ENCODE measurements at regions not wholly inside any gene's neighbourhood (a gene's known extent, or its start where the extent isn't known, plus 50 kb on each side); places are given as distances from the start of the nearest gene placed in this dataset.

GRCh38 chr9:3035579-3036332, 191.9 kb upstream of the PUM3 start:
- no peaks in the 10 kb centered on the region for H3K9me3 Mint-ChIP-seq
- H3K4me1 Mint-ChIP-seq: no peaks in the 10 kb centered on the region
- H3K36me3 Mint-ChIP-seq: no peaks in the 10 kb centered on the region
- ATAC-seq (ENCODE audit: low read depth): no peak
- H3K27me3 Mint-ChIP-seq: no peaks in the 10 kb centered on the region
- no peak overlapping the region for H3K4me3 Mint-ChIP-seq
- DNase-seq: no peak
- H3K27ac Mint-ChIP-seq: no peak overlapping the region
- POLR2A ChIA-PET: no interaction called here

GRCh38 chr9:3032898-3033297, 189.0 kb upstream of the PUM3 start:
- no peak overlapping the region for H3K27ac Mint-ChIP-seq
- ATAC-seq (ENCODE audit: low read depth): no peak
- H3K4me1 Mint-ChIP-seq: no peaks in the 10 kb centered on the region
- POLR2A ChIA-PET: no interaction called here
- no peak overlapping the region for H3K4me3 Mint-ChIP-seq
- no peaks in the 10 kb centered on the region for H3K36me3 Mint-ChIP-seq
- H3K9me3 Mint-ChIP-seq: no peaks in the 10 kb centered on the region
- no peaks in the 10 kb centered on the region for H3K27me3 Mint-ChIP-seq
- no peak for DNase-seq

- Mint-ChIP-seq H3K4me3 (no peak overlapping the region), H3K4me1 (no peaks in the 10 kb centered on the region), H3K9me3 (no peaks in the 10 kb centered on the region), H3K27me3 (peaks cover 3% of the 10 kb centered on the region), H3K36me3 (no peaks in the 10 kb centered on the region), H3K27ac (no peak overlapping the region)
- DNase-seq: no peak
- POLR2A ChIA-PET: no interaction called here
- no peak for ATAC-seq (ENCODE audit: low read depth)
Measured at GRCh38 chr9:3028535-3028934, 184.6 kb upstream of the PUM3 start.

GRCh38 chr9:3027210-3027609, 183.3 kb upstream of the PUM3 start:
- POLR2A ChIA-PET: no interaction called here
- Mint-ChIP-seq H3K27me3 (peaks cover 3% of the 10 kb centered on the region), H3K9me3 (no peaks in the 10 kb centered on the region), H3K27ac (no peak overlapping the region), H3K36me3 (no peaks in the 10 kb centered on the region), H3K4me1 (no peaks in the 10 kb centered on the region), H3K4me3 (no peak overlapping the region)
- DNase-seq (no peak), ATAC-seq (ENCODE audit: low read depth) (no peak)

- POLR2A ChIA-PET: interaction anchor here (0.6 kb wide), 1 partner anchor 112 kb away, joined by 4 read pairs; no protein-coding TSS in a partner anchor
- Mint-ChIP-seq H3K36me3 (no peaks in the 10 kb centered on the region), H3K27me3 (peaks cover 12% of the 10 kb centered on the region), H3K27ac (no peak overlapping the region), H3K4me3 (no peak overlapping the region), H3K9me3 (no peaks in the 10 kb centered on the region), H3K4me1 (no peaks in the 10 kb centered on the region)
- DNase-seq (no peak), ATAC-seq (ENCODE audit: low read depth) (no peak)
Measured at GRCh38 chr9:3023449-3023848, 179.6 kb upstream of the PUM3 start.

GRCh38 chr9:3018691-3019230, 174.9 kb upstream of the PUM3 start:
- H3K27me3 Mint-ChIP-seq: peaks cover 9% of the 10 kb centered on the region
- POLR2A ChIA-PET: no interaction called here
- no peaks in the 10 kb centered on the region for H3K4me1 Mint-ChIP-seq
- no peak for ATAC-seq (ENCODE audit: low read depth)
- H3K4me3 Mint-ChIP-seq: no peak overlapping the region
- no peak overlapping the region for H3K27ac Mint-ChIP-seq
- no peaks in the 10 kb centered on the region for H3K9me3 Mint-ChIP-seq
- DNase-seq: no peak
- H3K36me3 Mint-ChIP-seq: no peaks in the 10 kb centered on the region

- no peak for ATAC-seq (ENCODE audit: low read depth)
- H3K9me3 Mint-ChIP-seq: no peaks in the 10 kb centered on the region
- peaks cover 9% of the 10 kb centered on the region for H3K27me3 Mint-ChIP-seq
- no peaks in the 10 kb centered on the region for H3K4me1 Mint-ChIP-seq
- H3K4me3 Mint-ChIP-seq: no peak overlapping the region
- no peak for DNase-seq
- no peaks in the 10 kb centered on the region for H3K36me3 Mint-ChIP-seq
- POLR2A ChIA-PET: no interaction called here
- H3K27ac Mint-ChIP-seq: no peak overlapping the region
Measured at GRCh38 chr9:3018071-3018470, 174.2 kb upstream of the PUM3 start.

GRCh38 chr9:3014178-3014577, 170.3 kb upstream of the PUM3 start:
- no peaks in the 10 kb centered on the region for H3K27me3 Mint-ChIP-seq
- POLR2A ChIA-PET: no interaction called here
- no peaks in the 10 kb centered on the region for H3K9me3 Mint-ChIP-seq
- no peaks in the 10 kb centered on the region for H3K36me3 Mint-ChIP-seq
- ATAC-seq (ENCODE audit: low read depth): no peak
- no peak overlapping the region for H3K27ac Mint-ChIP-seq
- no peak for DNase-seq
- H3K4me3 Mint-ChIP-seq: no peak overlapping the region
- H3K4me1 Mint-ChIP-seq: no peaks in the 10 kb centered on the region

GRCh38 chr9:3012842-3013241, 168.9 kb upstream of the PUM3 start:
- no peak for ATAC-seq (ENCODE audit: low read depth)
- Mint-ChIP-seq H3K9me3 (no peaks in the 10 kb centered on the region), H3K27me3 (no peaks in the 10 kb centered on the region), H3K4me3 (no peak overlapping the region), H3K27ac (no peak overlapping the region), H3K4me1 (no peaks in the 10 kb centered on the region), H3K36me3 (no peaks in the 10 kb centered on the region)
- DNase-seq: no peak
- POLR2A ChIA-PET: no interaction called here

GRCh38 chr9:3012245-3012644, 168.3 kb upstream of the PUM3 start:
- no peaks in the 10 kb centered on the region for H3K36me3 Mint-ChIP-seq
- H3K9me3 Mint-ChIP-seq: no peaks in the 10 kb centered on the region
- ATAC-seq (ENCODE audit: low read depth): no peak
- no peak overlapping the region for H3K27ac Mint-ChIP-seq
- no peaks in the 10 kb centered on the region for H3K4me1 Mint-ChIP-seq
- H3K27me3 Mint-ChIP-seq: no peaks in the 10 kb centered on the region
- POLR2A ChIA-PET: no interaction called here
- DNase-seq: no peak
- H3K4me3 Mint-ChIP-seq: no peak overlapping the region

GRCh38 chr9:3008091-3008490, 164.2 kb upstream of the PUM3 start:
- no peaks in the 10 kb centered on the region for H3K9me3 Mint-ChIP-seq
- no peak overlapping the region for H3K27ac Mint-ChIP-seq
- POLR2A ChIA-PET: no interaction called here
- no peaks in the 10 kb centered on the region for H3K27me3 Mint-ChIP-seq
- H3K4me3 Mint-ChIP-seq: no peak overlapping the region
- no peaks in the 10 kb centered on the region for H3K36me3 Mint-ChIP-seq
- ATAC-seq (ENCODE audit: low read depth) (no peak), DNase-seq (no peak)
- no peaks in the 10 kb centered on the region for H3K4me1 Mint-ChIP-seq

GRCh38 chr9:3007326-3007725, 163.4 kb upstream of the PUM3 start:
- Mint-ChIP-seq H3K27me3 (no peaks in the 10 kb centered on the region), H3K9me3 (no peaks in the 10 kb centered on the region), H3K36me3 (no peaks in the 10 kb centered on the region), H3K4me1 (no peaks in the 10 kb centered on the region), H3K27ac (no peak overlapping the region), H3K4me3 (no peak overlapping the region)
- no peak for ATAC-seq (ENCODE audit: low read depth)
- POLR2A ChIA-PET: no interaction called here
- no peak for DNase-seq

- Mint-ChIP-seq H3K27me3 (no peaks in the 10 kb centered on the region), H3K4me3 (no peak overlapping the region), H3K27ac (no peak overlapping the region), H3K36me3 (no peaks in the 10 kb centered on the region), H3K4me1 (no peaks in the 10 kb centered on the region), H3K9me3 (no peaks in the 10 kb centered on the region)
- DNase-seq (no peak), ATAC-seq (ENCODE audit: low read depth) (no peak)
- POLR2A ChIA-PET: no interaction called here
Measured at GRCh38 chr9:3006851-3007250, 163.0 kb upstream of the PUM3 start.

- Mint-ChIP-seq H3K4me1 (no peaks in the 10 kb centered on the region), H3K27ac (no peak overlapping the region), H3K4me3 (no peak overlapping the region), H3K36me3 (no peaks in the 10 kb centered on the region), H3K27me3 (no peaks in the 10 kb centered on the region), H3K9me3 (no peaks in the 10 kb centered on the region)
- POLR2A ChIA-PET: no interaction called here
- ATAC-seq (ENCODE audit: low read depth) (no peak), DNase-seq (no peak)
Measured at GRCh38 chr9:3004572-3004971, 160.7 kb upstream of the PUM3 start.

Measured in activated naive CD8-positive, alpha-beta T cell treated with anti-CD3 and anti-CD28 coated beads, Interleukin-2, amount 10 ng/mL, durations not matched to agents 7 days and 5 days (primary cell).